ENCODE measurements at regions not wholly inside any gene's neighbourhood (a gene's known extent, or its start where the extent isn't known, plus 50 kb on each side); places are given as distances from the start of the nearest gene placed in this dataset.

- TF ChIP-seq FOXM1 (IDR thresholded peaks at IDR 0.05; ENCODE audit: borderline replicate concordance) (no peak), SP1 (IDR thresholded peaks at IDR 0.05) (no peak)
Measured at GRCh38 chr12:124125203-124125871, 152.3 kb downstream of the ZNF664 start.

All from HEK293T (cell line).